A172 (cell line): ENCODE measurements at regions not wholly inside any gene's neighbourhood (a gene's known extent, or its start where the extent isn't known, plus 50 kb on each side); places are given as distances from the start of the nearest gene placed in this dataset.

ENCODE experiments used
- DNase-seq: peaks from one replicate; pipeline ENCODE4 v3.0.0-alpha.2; 2015; ENCODE audit warnings: low spot score

GRCh38 chr10:3907514-3907913, 122.5 kb upstream of the KLF6 start:
- DNase-seq, result no peak

GRCh38 chr10:3906511-3907111, 121.6 kb upstream of the KLF6 start:
- DNase-seq, result no peak

- no peak for DNase-seq
These were observed 119.5 kb upstream of the KLF6 start for GRCh38 chr10:3904419-3904960.

- no peak for DNase-seq
These were observed 117.9 kb upstream of the KLF6 start for GRCh38 chr10:3902809-3903410.

- no peak for DNase-seq
These were observed 117.2 kb upstream of the KLF6 start for GRCh38 chr10:3902054-3902808.

GRCh38 chr10:3901370-3901769, 116.4 kb upstream of the KLF6 start:
- DNase-seq, result no peak

GRCh38 chr10:3900391-3900790, 115.4 kb upstream of the KLF6 start:
- DNase-seq, result no peak

GRCh38 chr10:3898821-3899220, 113.8 kb upstream of the KLF6 start:
- no peak for DNase-seq

GRCh38 chr10:3897156-3897555, 112.1 kb upstream of the KLF6 start:
- DNase-seq, result peak; percentile 73

- DNase-seq, result no peak
These were observed 111.2 kb upstream of the KLF6 start for GRCh38 chr10:3896161-3896560.

GRCh38 chr10:3895045-3895631, 110.1 kb upstream of the KLF6 start:
- DNase-seq, result peak; percentile 64

GRCh38 chr10:3893901-3894563, 109.0 kb upstream of the KLF6 start:
- DNase-seq, result no peak

GRCh38 chr10:3892440-3893425, 107.7 kb upstream of the KLF6 start:
- DNase-seq, result no peak

- no peak for DNase-seq
These were observed 106.4 kb upstream of the KLF6 start for GRCh38 chr10:3891396-3891795.

GRCh38 chr10:3890602-3891352, 105.8 kb upstream of the KLF6 start:
- DNase-seq, result no peak

- peak; percentile 94 for DNase-seq
These were observed 105.0 kb upstream of the KLF6 start for GRCh38 chr10:3889961-3890522.

- DNase-seq, result peak; percentile 87
These were observed 103.0 kb upstream of the KLF6 start for GRCh38 chr10:3887885-3888476.

GRCh38 chr10:3887404-3887803, 102.4 kb upstream of the KLF6 start:
- no peak for DNase-seq

- peak; percentile 80 for DNase-seq
These were observed 101.7 kb upstream of the KLF6 start for GRCh38 chr10:3886641-3887251.
